Neutrophil (primary cell): ENCODE measurements at regions not wholly inside any gene's neighbourhood (a gene's known extent, or its start where the extent isn't known, plus 50 kb on each side); places are given as distances from the start of the nearest gene placed in this dataset.

Experiments
- H3K27ac ChIP-seq: fragments of 200-600 bp; sonication (generic); 2 replicates; pipeline ENCODE4 v1.5.1; 2016; ENCODE audit warnings: mild to moderate bottlenecking, moderate library complexity
- H3K27me3 ChIP-seq: fragments of 200-600 bp; sonication (generic); 2 replicates; pipeline ENCODE4 v1.6.0; 2016; ENCODE audit warnings: mild to moderate bottlenecking
- H3K36me3 ChIP-seq: fragments of 200-600 bp; sonication (generic); 2 replicates; pipeline ENCODE4 v1.5.1; 2017
- H3K4me1 ChIP-seq, 2 experiments: fragments of 200-600 bp in 1 of 2; sonication (generic) in 1 of 2; 1 replicate in 1 of 2; 2 replicates in 1 of 2; pipeline versions ENCODE4 v1.5.1 to v1.6.1; 2013 to 2016; ENCODE audit warnings: low read depth in 1 of 2, low read length in 1 of 2, mild to moderate bottlenecking in 1 of 2, moderate library complexity in 1 of 2; ENCODE audit not compliant: control insufficient read depth in 1 of 2, insufficient read depth in 1 of 2
- H3K4me3 ChIP-seq, 2 experiments: fragments of 200-600 bp in 1 of 2; sonication (generic) in 1 of 2; 1 replicate in 1 of 2; 2 replicates in 1 of 2; pipeline ENCODE4 v1.5.1; 2013 to 2016; ENCODE audit warnings: low read depth in 1 of 2, low read length in 1 of 2, mild to moderate bottlenecking in 1 of 2, moderate library complexity in 1 of 2
- H3K9me3 ChIP-seq: fragments of 200-600 bp; sonication (generic); 2 replicates; pipeline ENCODE4 v1.5.1; 2016
- TF ChIP-seq, protein P1 (sequence below): fragments of 200-600 bp; sonication (generic); IDR thresholded peaks from 2 replicates; pipeline ENCODE4 v1.5.1; 2016; ENCODE audit warnings: antibody characterized with exemption

DNA sequence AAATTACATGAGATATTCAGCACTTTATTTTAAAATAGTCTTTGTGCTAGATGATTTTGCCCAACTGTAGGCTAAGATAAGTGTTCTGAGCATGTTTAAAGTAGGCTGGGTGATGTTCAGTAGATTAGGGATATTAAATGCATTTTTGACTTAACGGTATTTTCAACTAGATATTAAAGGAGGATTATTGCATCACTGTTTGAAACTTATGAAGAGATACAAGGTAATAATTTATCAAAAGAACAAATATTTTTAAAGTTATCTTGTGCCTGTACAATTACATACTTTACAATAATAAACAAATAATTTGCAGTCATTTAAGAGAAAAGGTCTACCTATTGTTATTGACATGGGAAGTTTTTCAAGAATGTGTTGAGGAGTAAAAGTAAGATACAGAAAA, 368.6 kb upstream of the DCN start:
- no peaks in the 10 kb centered on the region for H3K4me1 ChIP-seq
- TF ChIP-seq, protein P1, sequence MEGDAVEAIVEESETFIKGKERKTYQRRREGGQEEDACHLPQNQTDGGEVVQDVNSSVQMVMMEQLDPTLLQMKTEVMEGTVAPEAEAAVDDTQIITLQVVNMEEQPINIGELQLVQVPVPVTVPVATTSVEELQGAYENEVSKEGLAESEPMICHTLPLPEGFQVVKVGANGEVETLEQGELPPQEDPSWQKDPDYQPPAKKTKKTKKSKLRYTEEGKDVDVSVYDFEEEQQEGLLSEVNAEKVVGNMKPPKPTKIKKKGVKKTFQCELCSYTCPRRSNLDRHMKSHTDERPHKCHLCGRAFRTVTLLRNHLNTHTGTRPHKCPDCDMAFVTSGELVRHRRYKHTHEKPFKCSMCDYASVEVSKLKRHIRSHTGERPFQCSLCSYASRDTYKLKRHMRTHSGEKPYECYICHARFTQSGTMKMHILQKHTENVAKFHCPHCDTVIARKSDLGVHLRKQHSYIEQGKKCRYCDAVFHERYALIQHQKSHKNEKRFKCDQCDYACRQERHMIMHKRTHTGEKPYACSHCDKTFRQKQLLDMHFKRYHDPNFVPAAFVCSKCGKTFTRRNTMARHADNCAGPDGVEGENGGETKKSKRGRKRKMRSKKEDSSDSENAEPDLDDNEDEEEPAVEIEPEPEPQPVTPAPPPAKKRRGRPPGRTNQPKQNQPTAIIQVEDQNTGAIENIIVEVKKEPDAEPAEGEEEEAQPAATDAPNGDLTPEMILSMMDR = no peak
- no peaks in the 10 kb centered on the region for H3K27me3 ChIP-seq
- no peaks in the 10 kb centered on the region for H3K9me3 ChIP-seq
- no peaks in the 10 kb centered on the region for H3K36me3 ChIP-seq
- no peak overlapping the region for H3K27ac ChIP-seq
- H3K4me3 ChIP-seq = no peak overlapping the region

DNA sequence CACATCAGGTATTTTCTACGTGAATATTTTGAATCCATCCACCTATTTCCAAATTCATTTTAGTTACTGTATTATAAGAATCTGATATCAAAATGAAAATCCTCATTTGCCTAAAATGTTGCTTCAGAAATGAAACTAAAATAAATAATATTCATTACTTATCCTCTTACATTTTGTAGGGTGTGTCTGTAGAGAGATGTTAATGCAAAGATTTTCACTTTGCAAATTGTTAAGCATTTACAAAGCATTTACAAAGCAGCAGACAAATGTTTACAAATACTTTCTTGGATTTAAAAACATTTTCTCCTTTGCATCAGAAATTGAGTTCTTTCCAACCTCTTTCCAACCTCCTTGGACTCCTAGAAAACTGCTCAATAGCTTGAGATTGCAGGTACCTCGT, 360.0 kb upstream of the DCN start:
- no peaks in the 10 kb centered on the region for H3K9me3 ChIP-seq
- H3K27ac ChIP-seq = no peak overlapping the region
- H3K36me3 ChIP-seq = no peaks in the 10 kb centered on the region
- no peaks in the 10 kb centered on the region for H3K27me3 ChIP-seq
- H3K4me3 ChIP-seq = no peak overlapping the region
- TF ChIP-seq, protein P1 = no peak
- H3K4me1 ChIP-seq = no peaks in the 10 kb centered on the region

DNA sequence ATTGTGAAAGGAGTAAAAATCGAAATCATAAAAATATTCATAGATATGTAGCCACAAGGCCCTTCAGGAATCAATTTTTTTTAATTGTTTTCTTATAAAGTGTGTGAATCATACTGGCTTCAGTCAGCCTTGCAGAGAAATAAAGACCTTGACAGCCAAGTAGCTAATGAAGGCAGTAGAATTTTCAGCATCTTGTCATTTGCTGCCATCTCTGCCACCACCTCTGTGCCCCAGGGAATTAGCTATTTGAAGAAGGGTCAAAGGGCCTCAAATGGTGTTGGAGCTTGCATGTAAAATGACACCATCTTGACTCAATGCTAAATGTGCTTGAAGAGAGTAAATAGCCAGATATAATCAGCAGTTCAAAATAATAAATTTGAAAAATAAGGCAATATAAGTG, 359.4 kb upstream of the DCN start:
- Histone ChIP-seq H3K9me3 (no peaks in the 10 kb centered on the region), H3K4me3 (no peak overlapping the region), H3K36me3 (no peaks in the 10 kb centered on the region), H3K27ac (no peak overlapping the region), H3K27me3 (no peaks in the 10 kb centered on the region), H3K4me1 (no peaks in the 10 kb centered on the region)
- TF ChIP-seq, protein P1 = no peak

DNA sequence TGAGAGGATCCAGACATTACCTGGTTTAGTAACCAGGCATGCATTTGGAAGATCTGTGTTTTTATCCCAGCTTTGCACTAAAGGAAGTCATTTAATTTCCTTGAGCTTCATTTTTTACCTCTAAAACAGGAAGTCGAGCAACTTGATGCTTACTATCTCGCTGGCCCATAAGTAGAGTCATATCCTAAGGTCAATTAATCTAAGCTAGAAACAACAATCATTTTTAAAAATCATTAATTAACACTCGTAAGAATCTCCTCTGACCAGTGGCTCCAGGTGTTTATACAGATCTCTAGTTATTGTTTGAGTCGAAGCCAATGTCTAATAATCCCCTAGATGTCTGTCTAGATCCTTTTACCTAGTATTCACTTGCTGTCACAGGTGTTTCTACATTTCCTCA, 355.8 kb upstream of the DCN start:
- H3K36me3 ChIP-seq = no peaks in the 10 kb centered on the region
- H3K27ac ChIP-seq = no peak overlapping the region
- no peaks in the 10 kb centered on the region for H3K4me1 ChIP-seq
- no peaks in the 10 kb centered on the region for H3K27me3 ChIP-seq
- H3K9me3 ChIP-seq = no peaks in the 10 kb centered on the region
- TF ChIP-seq, protein P1 = no peak
- no peak overlapping the region for H3K4me3 ChIP-seq

DNA sequence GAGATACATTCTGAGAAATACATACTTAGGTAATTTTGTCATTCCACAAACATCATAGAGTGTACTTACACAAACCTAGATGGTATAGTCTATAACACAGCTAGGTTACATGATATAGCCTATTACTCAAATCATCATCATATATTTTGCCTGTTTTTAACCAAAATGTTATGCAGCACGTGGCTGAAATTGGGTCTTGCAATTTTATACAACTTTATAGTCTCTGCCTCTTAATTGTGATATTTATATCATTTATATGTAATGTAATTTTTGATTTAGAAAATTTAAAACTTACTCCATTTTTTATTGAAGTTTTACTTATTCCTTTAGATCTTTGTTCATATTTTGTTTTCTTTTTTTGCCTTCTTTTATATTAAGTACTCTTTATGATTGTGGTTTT, 350.7 kb upstream of the DCN start:
- H3K4me1 ChIP-seq = no peaks in the 10 kb centered on the region
- TF ChIP-seq, protein P1 = no peak
- no peak overlapping the region for H3K4me3 ChIP-seq
- H3K9me3 ChIP-seq = no peaks in the 10 kb centered on the region
- H3K36me3 ChIP-seq = no peaks in the 10 kb centered on the region
- no peaks in the 10 kb centered on the region for H3K27me3 ChIP-seq
- H3K27ac ChIP-seq = no peak overlapping the region

DNA sequence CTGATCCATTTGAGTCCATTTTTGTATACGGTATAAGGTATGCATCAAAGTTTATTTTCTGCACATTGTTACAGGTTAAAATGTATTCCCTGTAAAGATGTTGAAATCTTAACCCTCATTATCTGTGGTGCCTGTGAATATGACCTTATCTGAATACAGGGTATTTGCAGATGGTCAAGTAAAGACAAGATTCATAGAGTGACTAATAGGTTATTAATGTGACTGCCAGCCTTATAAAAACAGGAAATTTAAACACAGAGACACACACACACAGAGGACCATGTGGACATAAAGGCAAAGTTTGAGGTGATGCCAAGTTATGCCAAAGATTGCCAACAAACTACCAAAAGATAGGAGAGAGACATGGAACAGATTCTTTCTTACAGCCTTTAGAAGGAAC, 347.2 kb upstream of the DCN start:
- H3K27me3 ChIP-seq = no peaks in the 10 kb centered on the region
- no peaks in the 10 kb centered on the region for H3K36me3 ChIP-seq
- no peak overlapping the region for H3K27ac ChIP-seq
- TF ChIP-seq, protein P1 = no peak
- no peak overlapping the region for H3K4me3 ChIP-seq
- H3K9me3 ChIP-seq = no peaks in the 10 kb centered on the region
- H3K4me1 ChIP-seq = no peaks in the 10 kb centered on the region
